ENCODE measurements at regions not wholly inside any gene's neighbourhood (a gene's known extent, or its start where the extent isn't known, plus 50 kb on each side); places are given as distances from the start of the nearest gene placed in this dataset.

- TF ChIP-seq, protein P1, sequence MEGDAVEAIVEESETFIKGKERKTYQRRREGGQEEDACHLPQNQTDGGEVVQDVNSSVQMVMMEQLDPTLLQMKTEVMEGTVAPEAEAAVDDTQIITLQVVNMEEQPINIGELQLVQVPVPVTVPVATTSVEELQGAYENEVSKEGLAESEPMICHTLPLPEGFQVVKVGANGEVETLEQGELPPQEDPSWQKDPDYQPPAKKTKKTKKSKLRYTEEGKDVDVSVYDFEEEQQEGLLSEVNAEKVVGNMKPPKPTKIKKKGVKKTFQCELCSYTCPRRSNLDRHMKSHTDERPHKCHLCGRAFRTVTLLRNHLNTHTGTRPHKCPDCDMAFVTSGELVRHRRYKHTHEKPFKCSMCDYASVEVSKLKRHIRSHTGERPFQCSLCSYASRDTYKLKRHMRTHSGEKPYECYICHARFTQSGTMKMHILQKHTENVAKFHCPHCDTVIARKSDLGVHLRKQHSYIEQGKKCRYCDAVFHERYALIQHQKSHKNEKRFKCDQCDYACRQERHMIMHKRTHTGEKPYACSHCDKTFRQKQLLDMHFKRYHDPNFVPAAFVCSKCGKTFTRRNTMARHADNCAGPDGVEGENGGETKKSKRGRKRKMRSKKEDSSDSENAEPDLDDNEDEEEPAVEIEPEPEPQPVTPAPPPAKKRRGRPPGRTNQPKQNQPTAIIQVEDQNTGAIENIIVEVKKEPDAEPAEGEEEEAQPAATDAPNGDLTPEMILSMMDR (IDR thresholded peaks at IDR 0.05; ENCODE audit: insufficient read depth, low read depth, low read length, missing control alignments): no peak
- no peak overlapping the region for H3K4me3 ChIP-seq (ENCODE audit: low read length)
- DNase-seq (ENCODE audit: low read depth): peak; percentile 65
Observed at GRCh38 chr4:10974371-10974770, 289.8 kb upstream of the CLNK start.

DNA sequence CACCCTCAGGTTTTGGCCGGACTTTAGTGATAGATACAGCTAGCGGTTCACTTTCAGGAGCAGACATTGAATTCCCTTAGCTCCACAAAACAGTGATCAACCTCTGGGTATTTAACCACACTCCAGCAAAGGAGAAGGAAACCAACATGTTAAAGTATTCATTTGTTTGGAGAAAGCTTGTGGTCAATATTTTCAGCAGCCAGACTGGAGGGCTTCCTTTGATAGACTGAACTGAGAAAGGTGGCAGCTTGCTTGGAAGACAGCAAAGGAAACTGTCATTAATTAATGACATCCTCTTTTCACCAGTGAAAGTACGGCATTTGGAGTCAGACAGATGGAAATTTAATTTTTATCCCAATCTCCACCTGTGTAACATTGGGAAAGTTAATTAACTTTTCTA is 289.1 kb upstream of the CLNK start:
- no peak overlapping the region for H3K4me3 ChIP-seq (ENCODE audit: low read length)
- DNase-seq (ENCODE audit: low read depth): no peak
- TF ChIP-seq, protein P1 (IDR thresholded peaks at IDR 0.05; ENCODE audit: insufficient read depth, low read depth, low read length, missing control alignments): no peak

DNA sequence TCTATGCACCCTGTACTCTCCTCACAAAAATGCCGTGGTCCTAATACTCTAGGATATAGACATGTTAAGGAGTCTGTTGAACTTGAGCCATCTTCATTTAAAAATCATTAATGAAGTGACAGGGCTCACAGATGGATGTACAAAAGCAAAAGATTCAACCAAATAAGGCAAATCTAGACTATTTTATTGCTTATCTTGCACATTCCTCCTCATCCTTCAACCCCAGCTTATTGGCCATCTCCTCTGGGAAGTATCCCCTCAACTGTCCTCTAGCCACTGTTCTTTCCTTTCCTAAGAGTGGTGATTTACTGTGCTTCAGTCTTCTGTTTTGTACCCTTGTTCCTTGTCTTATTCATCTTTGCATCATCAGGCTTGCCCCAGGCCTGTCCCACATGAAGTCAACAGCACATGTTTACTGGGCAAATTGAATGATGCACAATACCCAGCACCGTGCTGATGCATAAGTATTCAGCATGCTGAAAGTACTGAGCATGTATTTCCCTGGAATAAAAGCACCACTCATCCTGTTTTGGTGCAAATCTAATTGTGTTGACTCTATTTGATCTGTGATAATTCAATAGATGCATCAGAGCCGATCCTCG is 287.3 kb upstream of the CLNK start:
- DNase-seq (ENCODE audit: low read depth): peak; percentile 91
- no peak overlapping the region for H3K4me3 ChIP-seq (ENCODE audit: low read length)
- TF ChIP-seq, protein P1 (IDR thresholded peaks at IDR 0.05; ENCODE audit: insufficient read depth, low read depth, low read length, missing control alignments): no peak

GRCh38 chr4:10965196-10965595 is 280.6 kb upstream of the CLNK start:
- TF ChIP-seq, protein P1 (IDR thresholded peaks at IDR 0.05; ENCODE audit: insufficient read depth, low read depth, low read length, missing control alignments): no peak
- DNase-seq (ENCODE audit: low read depth): no peak
- H3K4me3 ChIP-seq (ENCODE audit: low read length): no peak overlapping the region

- DNase-seq (ENCODE audit: low read depth): no peak
- TF ChIP-seq, protein P1 (IDR thresholded peaks at IDR 0.05; ENCODE audit: insufficient read depth, low read depth, low read length, missing control alignments): no peak
Observed at GRCh38 chr4:10963958-10964703, 279.6 kb upstream of the CLNK start.

GRCh38 chr4:10963241-10963640 is 278.7 kb upstream of the CLNK start:
- H3K4me3 ChIP-seq (ENCODE audit: low read length): no peak overlapping the region
- DNase-seq (ENCODE audit: low read depth): no peak
- TF ChIP-seq, protein P1 (IDR thresholded peaks at IDR 0.05; ENCODE audit: insufficient read depth, low read depth, low read length, missing control alignments): no peak

More at GRCh38 chr4:10963958-10964703, 279.6 kb upstream of the CLNK start:
- H3K4me3 ChIP-seq (ENCODE audit: low read length): no peak overlapping the region
